ENCODE measurements at regions not wholly inside any gene's neighbourhood (a gene's known extent, or its start where the extent isn't known, plus 50 kb on each side); places are given as distances from the start of the nearest gene placed in this dataset.
A peak's percentile ranks its signal among the peaks of the same experiment; 100 is the strongest.

DNA sequence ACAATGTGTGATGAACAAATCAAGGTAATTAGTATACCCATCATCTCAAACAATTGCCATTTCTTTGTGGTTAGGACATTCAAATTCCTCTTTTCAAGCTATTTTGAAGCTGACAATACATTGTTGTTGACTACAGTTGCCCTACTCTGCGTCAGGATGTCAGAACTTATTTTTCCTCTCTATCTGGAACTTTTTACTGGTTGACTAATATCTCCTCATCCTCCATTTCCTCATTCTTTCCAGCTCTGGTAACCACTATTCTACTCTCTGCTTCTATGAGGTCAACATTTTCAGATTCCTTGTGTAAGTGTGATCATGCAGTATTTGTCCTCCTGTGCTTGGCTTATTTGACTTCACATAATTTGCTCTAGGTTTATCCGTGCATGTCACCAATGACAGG is 240.5 kb upstream of the HS3ST1 start:
- Mint-ChIP-seq H3K4me3 (no peak overlapping the region), H3K9me3 (no peaks in the 10 kb centered on the region), H3K27me3 (ENCODE audit: insufficient read depth, low read depth, poor library complexity) (no peaks in the 10 kb centered on the region), H3K27ac (no peak overlapping the region), H3K4me1 (no peaks in the 10 kb centered on the region), H3K36me3 (ENCODE audit: low read depth) (no peaks in the 10 kb centered on the region)
- no peaks in the 10 kb centered on the region for H4K20me1 ChIP-seq (replicated peaks; ENCODE audit: insufficient read depth)
- H3K9me2 ChIP-seq (ENCODE audit: insufficient read depth): no peaks in the 10 kb centered on the region
- H3K27ac ChIP-seq (ENCODE audit: low read depth): no peak overlapping the region
- no peaks in the 10 kb centered on the region for H3K79me2 ChIP-seq (replicated peaks; ENCODE audit: insufficient read depth)
- TF ChIP-seq STAT1 (IDR thresholded peaks at IDR 0.05; ENCODE audit: unreplicated experiment): no peak
- no peak for TF ChIP-seq ZNF114 (CRISPR knock-in tag; IDR thresholded peaks at IDR 0.05)
- no peak for TF ChIP-seq POLR2AphosphoS5 (IDR thresholded peaks at IDR 0.05; ENCODE audit: low read depth)
- TF ChIP-seq EZH2 (IDR thresholded peaks at IDR 0.05; ENCODE audit: low read depth, unreplicated experiment): no peak
- no peak for TF ChIP-seq ZNF331 (CRISPR knock-in tag; IDR thresholded peaks at IDR 0.05; ENCODE audit: low read depth)
- TF ChIP-seq, protein P1, sequence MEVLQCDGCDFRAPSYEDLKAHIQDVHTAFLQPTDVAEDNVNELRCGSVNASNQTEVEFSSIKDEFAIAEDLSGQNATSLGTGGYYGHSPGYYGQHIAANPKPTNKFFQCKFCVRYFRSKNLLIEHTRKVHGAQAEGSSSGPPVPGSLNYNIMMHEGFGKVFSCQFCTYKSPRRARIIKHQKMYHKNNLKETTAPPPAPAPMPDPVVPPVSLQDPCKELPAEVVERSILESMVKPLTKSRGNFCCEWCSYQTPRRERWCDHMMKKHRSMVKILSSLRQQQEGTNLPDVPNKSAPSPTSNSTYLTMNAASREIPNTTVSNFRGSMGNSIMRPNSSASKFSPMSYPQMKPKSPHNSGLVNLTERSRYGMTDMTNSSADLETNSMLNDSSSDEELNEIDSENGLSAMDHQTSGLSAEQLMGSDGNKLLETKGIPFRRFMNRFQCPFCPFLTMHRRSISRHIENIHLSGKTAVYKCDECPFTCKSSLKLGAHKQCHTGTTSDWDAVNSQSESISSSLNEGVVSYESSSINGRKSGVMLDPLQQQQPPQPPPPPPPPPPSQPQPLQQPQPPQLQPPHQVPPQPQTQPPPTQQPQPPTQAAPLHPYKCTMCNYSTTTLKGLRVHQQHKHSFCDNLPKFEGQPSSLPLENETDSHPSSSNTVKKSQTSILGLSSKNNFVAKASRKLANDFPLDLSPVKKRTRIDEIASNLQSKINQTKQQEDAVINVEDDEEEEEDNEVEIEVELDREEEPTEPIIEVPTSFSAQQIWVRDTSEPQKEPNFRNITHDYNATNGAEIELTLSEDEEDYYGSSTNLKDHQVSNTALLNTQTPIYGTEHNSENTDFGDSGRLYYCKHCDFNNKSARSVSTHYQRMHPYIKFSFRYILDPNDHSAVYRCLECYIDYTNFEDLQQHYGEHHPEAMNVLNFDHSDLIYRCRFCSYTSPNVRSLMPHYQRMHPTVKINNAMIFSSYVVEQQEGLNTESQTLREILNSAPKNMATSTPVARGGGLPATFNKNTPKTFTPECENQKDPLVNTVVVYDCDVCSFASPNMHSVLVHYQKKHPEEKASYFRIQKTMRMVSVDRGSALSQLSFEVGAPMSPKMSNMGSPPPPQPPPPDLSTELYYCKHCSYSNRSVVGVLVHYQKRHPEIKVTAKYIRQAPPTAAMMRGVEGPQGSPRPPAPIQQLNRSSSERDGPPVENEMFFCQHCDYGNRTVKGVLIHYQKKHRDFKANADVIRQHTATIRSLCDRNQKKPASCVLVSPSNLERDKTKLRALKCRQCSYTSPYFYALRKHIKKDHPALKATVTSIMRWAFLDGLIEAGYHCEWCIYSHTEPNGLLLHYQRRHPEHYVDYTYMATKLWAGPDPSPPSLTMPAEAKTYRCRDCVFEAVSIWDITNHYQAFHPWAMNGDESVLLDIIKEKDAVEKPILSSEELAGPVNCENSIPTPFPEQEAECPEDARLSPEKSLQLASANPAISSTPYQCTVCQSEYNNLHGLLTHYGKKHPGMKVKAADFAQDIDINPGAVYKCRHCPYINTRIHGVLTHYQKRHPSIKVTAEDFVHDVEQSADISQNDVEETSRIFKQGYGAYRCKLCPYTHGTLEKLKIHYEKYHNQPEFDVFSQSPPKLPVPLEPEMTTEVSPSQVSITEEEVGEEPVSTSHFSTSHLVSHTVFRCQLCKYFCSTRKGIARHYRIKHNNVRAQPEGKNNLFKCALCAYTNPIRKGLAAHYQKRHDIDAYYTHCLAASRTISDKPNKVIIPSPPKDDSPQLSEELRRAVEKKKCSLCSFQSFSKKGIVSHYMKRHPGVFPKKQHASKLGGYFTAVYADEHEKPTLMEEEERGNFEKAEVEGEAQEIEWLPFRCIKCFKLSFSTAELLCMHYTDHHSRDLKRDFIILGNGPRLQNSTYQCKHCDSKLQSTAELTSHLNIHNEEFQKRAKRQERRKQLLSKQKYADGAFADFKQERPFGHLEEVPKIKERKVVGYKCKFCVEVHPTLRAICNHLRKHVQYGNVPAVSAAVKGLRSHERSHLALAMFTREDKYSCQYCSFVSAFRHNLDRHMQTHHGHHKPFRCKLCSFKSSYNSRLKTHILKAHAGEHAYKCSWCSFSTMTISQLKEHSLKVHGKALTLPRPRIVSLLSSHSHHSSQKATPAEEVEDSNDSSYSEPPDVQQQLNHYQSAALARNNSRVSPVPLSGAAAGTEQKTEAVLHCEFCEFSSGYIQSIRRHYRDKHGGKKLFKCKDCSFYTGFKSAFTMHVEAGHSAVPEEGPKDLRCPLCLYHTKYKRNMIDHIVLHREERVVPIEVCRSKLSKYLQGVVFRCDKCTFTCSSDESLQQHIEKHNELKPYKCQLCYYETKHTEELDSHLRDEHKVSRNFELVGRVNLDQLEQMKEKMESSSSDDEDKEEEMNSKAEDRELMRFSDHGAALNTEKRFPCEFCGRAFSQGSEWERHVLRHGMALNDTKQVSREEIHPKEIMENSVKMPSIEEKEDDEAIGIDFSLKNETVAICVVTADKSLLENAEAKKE (CRISPR knock-in tag; IDR thresholded peaks at IDR 0.05): no peak
- TF ChIP-seq, protein P2, sequence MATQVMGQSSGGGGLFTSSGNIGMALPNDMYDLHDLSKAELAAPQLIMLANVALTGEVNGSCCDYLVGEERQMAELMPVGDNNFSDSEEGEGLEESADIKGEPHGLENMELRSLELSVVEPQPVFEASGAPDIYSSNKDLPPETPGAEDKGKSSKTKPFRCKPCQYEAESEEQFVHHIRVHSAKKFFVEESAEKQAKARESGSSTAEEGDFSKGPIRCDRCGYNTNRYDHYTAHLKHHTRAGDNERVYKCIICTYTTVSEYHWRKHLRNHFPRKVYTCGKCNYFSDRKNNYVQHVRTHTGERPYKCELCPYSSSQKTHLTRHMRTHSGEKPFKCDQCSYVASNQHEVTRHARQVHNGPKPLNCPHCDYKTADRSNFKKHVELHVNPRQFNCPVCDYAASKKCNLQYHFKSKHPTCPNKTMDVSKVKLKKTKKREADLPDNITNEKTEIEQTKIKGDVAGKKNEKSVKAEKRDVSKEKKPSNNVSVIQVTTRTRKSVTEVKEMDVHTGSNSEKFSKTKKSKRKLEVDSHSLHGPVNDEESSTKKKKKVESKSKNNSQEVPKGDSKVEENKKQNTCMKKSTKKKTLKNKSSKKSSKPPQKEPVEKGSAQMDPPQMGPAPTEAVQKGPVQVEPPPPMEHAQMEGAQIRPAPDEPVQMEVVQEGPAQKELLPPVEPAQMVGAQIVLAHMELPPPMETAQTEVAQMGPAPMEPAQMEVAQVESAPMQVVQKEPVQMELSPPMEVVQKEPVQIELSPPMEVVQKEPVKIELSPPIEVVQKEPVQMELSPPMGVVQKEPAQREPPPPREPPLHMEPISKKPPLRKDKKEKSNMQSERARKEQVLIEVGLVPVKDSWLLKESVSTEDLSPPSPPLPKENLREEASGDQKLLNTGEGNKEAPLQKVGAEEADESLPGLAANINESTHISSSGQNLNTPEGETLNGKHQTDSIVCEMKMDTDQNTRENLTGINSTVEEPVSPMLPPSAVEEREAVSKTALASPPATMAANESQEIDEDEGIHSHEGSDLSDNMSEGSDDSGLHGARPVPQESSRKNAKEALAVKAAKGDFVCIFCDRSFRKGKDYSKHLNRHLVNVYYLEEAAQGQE (IDR thresholded peaks at IDR 0.05; ENCODE audit: unreplicated experiment): no peak
- TF ChIP-seq NANOG (IDR thresholded peaks at IDR 0.05; ENCODE audit: borderline replicate concordance): no peak
- no peak for TF ChIP-seq CREB1 (CRISPR knock-in tag; IDR thresholded peaks at IDR 0.05; ENCODE audit: low read depth)
- TF ChIP-seq JUNB (IDR thresholded peaks at IDR 0.05; ENCODE audit: unreplicated experiment): no peak
- no peak for TF ChIP-seq EZH2phosphoT487 (IDR thresholded peaks at IDR 0.05; ENCODE audit: unreplicated experiment)
- TF ChIP-seq, protein P3, sequence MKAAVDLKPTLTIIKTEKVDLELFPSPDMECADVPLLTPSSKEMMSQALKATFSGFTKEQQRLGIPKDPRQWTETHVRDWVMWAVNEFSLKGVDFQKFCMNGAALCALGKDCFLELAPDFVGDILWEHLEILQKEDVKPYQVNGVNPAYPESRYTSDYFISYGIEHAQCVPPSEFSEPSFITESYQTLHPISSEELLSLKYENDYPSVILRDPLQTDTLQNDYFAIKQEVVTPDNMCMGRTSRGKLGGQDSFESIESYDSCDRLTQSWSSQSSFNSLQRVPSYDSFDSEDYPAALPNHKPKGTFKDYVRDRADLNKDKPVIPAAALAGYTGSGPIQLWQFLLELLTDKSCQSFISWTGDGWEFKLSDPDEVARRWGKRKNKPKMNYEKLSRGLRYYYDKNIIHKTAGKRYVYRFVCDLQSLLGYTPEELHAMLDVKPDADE (IDR thresholded peaks at IDR 0.05): no peak
- TF ChIP-seq, protein P4, sequence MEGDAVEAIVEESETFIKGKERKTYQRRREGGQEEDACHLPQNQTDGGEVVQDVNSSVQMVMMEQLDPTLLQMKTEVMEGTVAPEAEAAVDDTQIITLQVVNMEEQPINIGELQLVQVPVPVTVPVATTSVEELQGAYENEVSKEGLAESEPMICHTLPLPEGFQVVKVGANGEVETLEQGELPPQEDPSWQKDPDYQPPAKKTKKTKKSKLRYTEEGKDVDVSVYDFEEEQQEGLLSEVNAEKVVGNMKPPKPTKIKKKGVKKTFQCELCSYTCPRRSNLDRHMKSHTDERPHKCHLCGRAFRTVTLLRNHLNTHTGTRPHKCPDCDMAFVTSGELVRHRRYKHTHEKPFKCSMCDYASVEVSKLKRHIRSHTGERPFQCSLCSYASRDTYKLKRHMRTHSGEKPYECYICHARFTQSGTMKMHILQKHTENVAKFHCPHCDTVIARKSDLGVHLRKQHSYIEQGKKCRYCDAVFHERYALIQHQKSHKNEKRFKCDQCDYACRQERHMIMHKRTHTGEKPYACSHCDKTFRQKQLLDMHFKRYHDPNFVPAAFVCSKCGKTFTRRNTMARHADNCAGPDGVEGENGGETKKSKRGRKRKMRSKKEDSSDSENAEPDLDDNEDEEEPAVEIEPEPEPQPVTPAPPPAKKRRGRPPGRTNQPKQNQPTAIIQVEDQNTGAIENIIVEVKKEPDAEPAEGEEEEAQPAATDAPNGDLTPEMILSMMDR (conservative IDR thresholded peaks at IDR 0.05; ENCODE audit: low read depth in 2 of 2): no peak
- 0 out of 2 replicates have a peak overlapping the region, but pooled peaks have one; percentile 12 for H2AFZ ChIP-seq
- no peaks in the 10 kb centered on the region for H3K4me1 ChIP-seq (ENCODE audit: insufficient read depth)
- H3K4me2 ChIP-seq: no peak overlapping the region
- DNase-seq (ENCODE audit: low spot score) (no peak), ATAC-seq (no peak)
- no peaks in the 10 kb centered on the region for H3K36me3 ChIP-seq (ENCODE audit: insufficient read depth)
- no peaks in the 10 kb centered on the region for H3F3A ChIP-seq (replicated peaks; ENCODE audit: low read depth)
- H3K27me3 ChIP-seq (ENCODE audit: insufficient read depth): no peaks in the 10 kb centered on the region
- no peak overlapping the region for H3K4me3 ChIP-seq
